ENCODE measurements at regions not wholly inside any gene's neighbourhood (a gene's known extent, or its start where the extent isn't known, plus 50 kb on each side); places are given as distances from the start of the nearest gene placed in this dataset.

DNA sequence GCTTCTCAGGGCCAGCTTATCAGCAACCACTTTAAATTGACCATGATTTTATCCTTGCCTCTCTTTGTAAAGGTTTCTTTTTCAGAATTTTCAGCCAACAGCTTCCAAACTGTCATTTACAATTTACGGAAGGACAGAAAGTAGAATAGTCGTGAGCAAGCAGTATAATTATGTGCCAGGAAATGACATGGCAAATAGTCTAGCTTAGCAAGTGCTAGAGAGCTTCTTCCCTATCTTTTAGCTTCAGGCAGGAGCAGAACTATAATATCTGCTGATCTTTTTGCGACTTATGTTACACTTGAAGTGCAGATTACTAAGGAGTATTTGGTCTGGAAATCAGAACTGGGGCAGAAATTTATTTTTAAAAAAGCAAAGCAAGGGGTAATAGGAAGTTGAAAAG, 123.0 kb upstream of the AP1S2 start:
- DNase-seq, result no peak

DNA sequence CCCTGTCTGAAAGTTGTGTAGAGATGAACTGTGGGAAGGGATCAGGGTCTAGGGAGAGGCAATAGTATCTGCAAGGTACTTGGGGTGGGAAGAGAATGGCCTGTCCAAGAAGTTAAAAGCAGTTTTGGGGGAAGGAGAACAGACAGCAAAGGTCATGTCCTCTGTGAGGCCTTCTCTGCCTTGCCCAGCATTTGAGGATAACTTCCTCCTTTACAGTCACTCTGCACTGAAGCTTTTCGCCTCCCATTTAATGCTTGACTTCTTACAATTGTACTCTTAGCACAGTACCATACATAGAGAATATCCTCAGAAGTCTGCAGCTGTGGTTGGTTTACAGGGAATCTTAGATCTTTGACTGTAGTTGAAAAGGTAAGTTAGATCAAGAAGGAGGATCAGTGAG, 121.8 kb upstream of the AP1S2 start:
- no peak for DNase-seq

DNA sequence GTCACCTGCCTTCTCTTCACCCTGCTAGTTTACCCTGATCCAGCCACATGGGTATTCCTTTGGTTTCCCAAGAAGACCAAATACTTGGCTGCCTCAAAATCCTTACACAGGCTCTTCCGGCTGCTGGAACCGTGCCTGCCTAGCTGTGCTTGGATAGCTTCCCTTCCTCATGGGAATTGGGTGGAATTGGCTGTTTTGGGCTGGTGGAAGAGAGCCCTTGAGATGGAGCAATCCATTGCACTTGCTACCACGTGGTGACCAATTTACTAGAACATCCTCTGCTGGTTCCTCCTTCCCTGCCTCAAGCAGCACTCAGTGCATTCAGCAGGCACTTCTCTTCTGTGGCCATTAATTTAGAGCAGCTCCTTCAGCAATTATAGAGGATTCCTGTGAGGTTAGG, 119.3 kb upstream of the AP1S2 start:
- DNase-seq, result no peak

DNA sequence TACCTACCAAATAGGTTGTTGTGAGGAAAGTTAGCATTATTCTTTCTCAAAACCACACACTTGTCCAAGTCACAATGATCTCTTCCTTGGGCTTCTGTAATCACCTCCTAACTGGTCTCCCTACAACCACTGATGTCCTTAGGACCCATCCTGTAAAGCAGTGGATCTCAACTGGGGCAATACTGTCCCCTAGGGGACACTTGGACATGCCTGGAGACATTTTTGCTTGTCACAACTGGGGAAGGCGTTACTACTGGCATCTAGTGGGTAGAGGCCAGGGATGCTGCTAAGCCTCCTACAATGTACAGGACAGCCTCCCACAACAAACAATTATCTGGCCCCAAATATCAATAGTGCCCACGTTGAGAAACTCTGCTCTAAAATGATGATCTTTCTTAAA, 118.7 kb upstream of the AP1S2 start:
- DNase-seq, result no peak

DNA sequence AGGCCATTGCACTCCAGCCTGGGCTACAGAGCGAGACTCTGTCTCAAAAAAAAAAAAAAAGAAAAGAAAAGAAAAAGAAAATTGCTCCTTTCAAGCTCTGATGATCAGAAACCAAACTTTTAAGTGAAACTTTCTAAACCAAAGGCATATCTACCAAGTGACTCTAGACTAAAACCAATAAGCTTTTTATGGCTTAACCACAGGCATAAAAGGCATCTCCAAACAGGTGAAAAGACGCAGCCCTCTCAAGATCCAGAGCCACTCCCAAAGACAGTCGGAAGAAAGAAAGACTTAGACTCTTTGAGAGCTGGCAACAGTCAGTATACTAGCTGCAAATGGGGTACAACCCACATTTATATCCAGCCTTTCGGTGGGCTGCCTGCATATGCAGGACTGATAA, 117.1 kb upstream of the AP1S2 start:
- DNase-seq, result no peak

DNA sequence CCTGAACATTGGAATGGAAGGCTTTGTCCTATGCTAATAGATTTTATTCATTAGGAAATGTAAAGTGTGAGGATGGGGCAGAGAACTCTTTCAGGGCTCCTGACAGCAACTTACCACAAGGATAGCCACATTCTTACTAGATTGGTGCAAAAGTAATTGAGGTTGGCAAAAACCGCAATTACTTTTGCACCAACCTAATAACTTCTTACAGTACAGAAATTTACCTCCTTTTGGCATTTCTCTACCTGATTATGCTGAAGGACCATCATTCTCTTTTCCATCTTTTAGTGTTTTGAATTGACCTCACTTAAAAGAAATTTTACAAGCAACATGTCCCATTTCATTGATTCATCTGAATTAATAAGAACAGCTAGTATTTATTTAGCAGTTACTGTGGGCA, 109.2 kb upstream of the AP1S2 start:
- no peak for DNase-seq

DNA sequence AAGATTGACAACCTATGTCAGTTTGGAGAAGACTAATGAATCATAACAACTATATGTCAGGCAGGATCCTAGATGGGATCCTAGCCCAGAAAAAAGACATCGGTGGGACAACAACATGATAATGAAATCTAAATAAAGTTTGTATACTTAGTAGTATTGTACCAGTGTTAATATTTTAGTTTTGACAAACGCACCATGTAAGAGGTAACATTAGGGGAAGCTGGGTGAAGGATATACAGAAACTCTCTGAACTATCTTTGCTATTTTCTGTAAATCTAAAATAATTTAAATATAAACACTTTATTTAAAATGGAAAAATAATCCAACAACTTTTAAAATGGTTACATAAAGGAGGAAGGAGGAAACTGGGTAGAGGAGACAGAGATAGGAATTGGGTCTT, 105.6 kb upstream of the AP1S2 start:
- no peak for DNase-seq

DNA sequence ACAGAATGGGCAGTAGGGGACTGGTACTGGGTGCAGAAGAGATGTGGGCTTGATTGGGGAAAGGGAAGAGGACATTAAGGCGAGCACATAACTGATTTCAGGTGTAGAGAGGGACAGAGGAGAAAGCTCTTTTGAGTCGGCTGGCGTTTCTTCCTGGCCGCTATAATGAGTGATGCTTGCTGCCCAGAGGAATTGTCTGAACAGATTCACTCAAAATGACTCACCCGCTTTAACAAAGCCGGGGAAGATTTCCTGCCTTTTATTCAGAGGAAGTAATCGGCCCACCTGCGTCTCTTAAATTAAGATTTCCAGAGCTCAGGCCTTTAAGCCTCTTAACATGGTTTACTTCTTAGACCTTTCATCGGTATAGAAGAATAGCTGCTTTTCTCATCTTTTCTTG, 102.1 kb upstream of the AP1S2 start:
- no peak for DNase-seq

DNA sequence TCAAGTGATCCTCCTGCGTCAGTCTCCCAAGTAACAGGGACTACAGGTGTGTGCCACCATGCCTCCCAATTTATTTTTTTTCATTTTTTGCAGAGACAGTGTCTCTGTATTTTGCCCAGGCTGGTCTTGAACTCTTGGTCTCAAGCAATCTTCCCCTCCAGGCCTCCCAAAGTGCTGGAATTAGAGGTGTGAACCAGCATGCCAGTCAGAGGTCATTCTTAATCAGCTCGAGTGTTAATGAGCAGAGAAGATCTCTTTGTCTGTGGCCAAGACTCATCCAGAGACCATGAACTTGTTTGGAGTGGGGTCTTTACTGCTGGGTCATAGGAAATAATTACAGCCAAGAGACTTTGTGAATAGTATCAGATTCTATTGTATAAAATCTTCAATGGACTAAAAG, 99.2 kb upstream of the AP1S2 start:
- no peak for DNase-seq

DNA sequence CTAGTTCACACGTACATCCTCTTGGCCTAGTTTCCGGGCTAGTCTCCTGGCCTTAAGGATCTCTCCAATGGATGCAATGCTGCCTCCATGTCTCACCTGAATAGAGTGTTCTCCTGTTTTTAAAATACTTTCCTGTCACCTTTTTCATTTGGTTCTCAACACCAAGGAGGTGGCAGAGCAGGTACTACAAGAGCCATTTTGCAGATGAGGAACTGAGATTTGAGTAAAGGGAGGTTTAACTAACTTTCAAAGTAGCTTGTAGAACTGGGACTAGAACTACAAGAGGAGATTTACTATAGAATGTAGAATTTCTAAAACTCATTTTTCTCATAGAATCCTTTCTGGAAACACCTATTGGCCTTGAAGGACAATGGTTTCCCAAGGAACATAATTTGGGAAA, 97.6 kb upstream of the AP1S2 start:
- DNase-seq, result no peak

DNA sequence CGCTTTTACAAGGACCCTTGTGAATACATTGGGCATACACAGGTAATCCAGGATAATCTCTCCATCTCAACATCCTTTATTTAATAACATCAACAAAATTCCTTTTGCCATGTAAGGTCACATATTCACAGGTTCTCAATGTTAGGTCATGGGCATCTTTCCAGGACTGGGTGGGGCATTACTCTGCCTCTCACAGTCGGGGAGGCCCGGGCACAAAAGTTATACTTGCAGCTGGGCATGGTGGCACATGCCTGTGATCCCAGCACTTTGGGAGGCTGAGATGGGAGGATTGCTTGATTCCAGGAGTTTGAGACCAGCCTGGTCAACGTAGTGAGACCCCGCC, 93.7 kb upstream of the AP1S2 start:
- no peak for DNase-seq

DNA sequence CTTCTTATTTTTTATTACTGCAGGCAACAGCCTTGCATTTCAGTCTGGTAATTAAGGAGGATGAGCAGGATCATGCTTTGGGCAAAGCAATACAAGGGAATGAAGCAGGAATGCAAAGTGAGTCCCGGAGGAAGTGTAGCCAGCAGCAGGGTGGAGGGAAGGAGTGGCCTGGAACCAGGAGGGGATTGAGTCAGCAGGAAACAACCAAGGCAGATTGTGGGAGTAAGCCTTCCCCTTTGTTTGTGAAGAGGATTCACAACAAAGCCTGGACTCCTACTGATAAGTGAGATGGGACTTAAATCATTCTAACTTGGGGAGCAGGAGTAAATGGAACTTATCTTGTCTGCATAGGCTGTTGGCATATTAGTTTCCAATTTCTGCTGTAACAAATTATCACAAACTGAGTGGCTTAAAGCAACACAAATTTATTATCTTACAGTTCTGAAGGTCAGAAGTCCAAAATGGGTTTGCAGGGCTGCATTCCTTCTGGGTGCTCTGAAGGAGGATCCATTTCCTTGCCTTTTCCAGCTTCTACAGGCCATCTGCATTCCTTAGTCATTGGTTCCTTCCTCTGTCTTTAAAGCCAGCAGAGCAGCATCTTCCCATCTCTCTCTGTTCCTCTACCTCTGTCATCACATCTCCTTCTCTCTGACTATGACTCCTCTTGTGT, 93.2 kb upstream of the AP1S2 start:
- DNase-seq, result peak; percentile 55

DNA sequence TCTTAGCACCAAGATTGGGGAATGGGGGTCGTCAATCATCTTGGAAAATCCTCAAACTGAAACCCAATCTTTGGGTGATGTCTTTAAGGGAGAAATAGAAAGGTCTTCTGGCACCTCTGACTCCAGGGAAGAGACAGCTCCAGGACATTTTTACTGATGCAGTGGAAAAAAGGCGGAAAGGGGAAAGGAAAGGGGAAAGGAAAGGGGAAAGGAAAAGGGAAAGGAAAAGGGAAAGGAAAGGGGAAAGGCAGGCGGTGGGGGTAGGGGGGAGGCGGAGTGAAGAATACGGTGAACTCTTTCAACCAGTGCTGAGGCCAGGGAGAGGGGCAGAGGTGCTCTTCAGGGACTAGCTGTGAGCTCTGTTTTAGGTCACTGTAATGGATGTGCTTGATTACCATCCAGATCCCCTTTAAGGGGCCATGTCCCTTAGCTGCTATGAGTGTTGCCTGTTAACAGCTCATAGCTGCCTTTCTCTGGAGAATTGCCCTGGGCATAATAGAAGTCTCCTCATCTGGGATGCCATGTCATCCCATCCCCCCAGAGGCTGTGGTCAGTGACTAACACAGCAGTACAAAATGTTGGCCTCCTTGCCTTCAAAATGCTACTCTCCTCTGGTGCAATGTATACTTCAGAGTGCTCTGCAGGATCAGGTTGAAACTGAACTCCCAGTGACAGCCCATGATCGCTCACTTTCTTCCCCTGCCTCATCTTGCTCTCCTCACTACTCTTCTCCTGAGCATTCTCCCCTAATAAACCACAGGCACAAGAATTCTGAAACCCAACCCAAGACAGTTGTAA, 92.4 kb upstream of the AP1S2 start:
- peak; percentile 27 for DNase-seq

DNA sequence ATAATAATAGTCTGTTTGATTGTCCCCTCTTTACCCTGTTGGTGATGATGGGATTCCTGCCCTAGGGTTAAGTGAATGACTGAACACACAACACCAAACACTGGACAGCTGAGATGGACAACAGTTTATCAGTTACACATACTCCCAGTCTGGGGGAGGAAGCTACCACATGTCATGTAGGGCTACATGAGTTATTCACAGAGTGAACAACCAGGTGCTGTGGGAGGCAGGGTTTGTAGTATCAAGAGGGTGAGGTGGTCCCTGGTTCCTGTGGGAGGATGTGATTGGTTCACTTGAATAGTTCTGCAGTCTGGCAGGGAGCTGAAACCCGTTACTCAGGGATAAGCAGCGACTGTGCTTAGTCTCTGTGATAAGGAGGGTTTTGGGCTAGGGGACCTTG, 88.8 kb upstream of the AP1S2 start:
- DNase-seq, result no peak

DNA sequence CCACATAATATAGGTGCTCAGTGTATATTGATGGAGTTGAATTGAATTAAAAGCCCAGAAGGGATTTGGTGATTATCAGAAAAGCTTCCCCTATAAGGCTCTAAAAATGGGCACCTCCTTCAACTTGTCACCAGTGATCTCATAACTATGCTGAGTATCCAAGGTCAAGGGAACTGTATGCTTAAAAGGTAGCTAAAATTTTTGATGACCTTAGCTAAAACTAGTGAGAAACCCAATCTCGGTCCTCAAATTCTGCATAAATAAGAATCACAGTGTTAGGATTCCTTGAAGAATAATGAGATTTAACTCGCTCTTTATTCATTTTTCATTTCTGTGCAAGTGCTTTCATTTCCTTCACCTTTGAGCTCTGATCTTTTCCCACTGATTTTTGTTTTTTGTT, 87.7 kb upstream of the AP1S2 start:
- DNase-seq, result no peak

DNA sequence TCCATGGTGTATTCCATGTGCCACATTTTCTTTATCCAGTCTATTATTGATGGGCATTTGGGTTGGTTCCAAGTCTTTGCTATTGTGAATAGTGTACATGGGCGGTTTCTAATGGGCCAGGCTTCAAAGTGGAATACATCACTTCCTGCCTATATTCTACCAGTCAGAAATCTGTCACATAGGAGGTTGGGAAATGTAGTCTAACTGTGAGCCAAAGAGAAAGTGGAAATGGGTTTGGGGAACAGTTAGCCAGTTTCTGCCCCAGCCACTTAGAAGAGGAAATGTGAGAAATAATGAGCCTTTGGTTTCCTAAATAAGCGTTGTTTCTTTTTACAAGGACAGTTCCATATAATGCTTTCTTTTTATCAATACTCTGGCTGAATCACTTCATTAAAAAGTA, 85.1 kb upstream of the AP1S2 start:
- DNase-seq, result no peak

DNA sequence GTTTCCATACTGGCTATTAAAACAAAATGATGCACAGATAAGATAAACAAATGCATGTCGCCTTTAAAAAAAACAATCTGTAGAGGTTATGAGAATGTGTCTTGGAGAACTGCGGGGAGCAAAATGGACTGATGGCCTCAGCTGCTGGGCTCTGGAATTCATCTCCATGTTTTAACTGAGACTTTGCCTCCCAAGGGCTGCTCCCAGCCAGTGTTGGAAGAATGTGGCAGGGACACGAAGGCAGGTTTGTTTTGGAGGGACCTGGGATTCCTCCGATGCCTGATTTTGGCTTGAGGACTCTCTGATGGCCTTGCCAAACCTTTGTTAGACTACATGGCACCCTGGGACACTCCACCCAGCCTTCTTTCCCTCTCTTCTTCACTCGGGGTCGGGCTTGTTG, 83.5 kb upstream of the AP1S2 start:
- DNase-seq, result no peak

DNA sequence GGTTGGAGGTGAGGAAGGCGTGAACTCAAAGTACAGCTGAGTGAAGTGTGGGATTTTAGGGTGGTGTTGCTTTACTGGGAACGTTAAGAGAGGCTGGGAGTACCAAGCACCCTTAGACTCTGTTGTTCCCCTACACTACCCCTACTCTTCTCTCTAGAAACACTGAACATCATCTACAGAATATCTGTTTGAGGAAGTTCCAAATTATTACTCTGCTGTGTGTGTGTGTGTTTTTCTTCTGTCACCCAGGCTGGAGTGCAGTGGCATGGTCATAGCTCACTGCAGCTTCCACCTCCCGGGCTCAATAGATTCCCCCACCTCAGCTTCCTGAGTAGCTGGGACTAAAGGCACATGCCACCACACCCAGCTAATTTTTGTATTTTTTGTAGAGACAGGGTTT, 76.7 kb upstream of the AP1S2 start:
- DNase-seq, result no peak

DNA sequence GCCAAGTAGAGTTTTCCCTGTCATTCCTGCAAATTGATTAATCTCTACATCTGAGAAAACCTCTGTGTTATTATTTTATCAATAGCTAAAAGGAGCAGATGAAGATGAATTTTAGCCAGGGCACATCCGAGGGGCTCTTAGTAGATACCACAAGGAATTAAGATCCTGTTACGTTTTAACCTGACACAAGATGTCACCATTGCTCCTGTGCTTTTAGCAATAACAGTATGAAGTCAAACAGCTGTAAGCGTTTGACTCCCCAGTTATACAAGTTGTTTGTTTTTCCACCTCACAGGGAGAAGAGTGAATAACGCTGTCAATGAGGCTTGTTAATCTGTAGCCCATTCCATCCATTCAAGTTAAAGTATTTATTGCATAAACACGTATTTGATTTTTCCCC, 76.0 kb upstream of the AP1S2 start:
- DNase-seq, result peak; percentile 49

DNA sequence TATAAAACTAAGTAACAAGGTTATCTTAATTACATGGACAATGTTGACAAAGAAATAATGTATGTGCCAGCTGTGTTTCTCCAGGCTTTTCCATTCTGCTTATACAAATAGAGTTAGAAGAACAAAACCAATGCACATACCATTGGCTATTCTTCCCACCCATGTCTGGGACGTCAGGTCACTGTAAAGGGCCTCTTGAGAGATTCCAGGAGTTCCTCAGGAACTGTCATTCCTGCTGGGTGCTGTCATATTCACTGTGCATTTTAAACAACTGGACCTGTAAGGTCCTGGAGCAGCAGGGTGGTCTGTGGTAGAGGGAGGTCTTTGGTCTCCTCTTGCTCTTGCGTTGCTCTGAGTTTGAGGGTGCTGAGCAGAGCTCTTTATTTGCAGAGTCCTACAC, 74.6 kb upstream of the AP1S2 start:
- no peak for DNase-seq

DNA sequence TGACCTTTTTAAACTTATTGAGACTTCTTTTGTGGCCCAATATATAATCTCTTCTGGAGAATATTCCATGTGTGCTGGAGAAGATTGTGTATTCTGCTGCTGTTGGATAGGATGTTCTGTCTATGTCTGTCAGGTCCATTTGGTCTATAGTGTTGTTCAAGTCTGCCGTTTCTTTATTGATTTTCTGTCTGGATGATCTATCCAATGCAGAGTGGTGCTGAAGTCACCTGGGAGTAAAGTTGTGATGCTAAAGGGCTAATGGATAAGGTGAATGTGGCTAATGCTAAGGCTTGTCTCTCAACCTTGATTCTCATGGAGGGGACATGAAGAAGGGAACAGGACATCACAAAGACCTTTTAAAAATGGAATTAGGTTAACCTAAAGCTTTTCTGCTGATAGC, 72.0 kb upstream of the AP1S2 start:
- no peak for DNase-seq

DNA sequence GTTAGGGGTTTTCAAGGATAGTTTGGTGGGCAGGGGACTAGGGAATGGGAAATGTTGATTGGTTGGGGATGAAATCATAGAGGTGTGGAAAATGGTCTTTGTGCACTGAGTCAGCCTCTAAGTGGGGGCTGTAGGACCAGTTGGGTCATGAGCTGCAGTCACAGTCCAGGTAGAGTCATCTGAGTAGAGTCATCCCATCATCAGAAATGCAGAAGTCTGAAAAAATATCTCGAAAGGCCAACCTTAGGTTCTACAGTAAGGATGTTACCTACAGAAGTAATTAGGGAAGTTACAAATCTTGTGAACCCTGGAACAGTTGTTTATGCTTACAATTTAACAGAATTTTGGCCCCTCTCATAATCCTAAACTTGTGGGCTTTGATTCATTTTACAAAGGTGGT, 63.4 kb upstream of the AP1S2 start:
- no peak for DNase-seq

DNA sequence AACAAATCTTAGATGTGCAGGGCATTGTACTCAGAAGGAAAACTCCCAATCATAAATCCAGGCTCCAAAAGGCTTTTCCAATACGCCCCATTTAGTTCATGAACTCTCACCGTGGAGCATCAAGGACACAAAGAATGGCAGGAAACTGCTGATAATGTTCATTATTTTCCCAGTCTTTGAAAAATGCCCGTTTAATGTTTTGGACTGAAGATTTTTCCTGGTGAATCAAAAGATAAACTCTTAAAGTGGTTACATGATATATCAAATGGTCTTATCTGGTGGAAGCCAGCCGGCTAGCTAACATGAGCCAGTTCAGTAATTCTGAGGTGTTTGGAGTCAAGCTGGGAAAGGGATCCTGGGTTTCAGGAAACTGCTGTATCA, 62.1 kb upstream of the AP1S2 start:
- no peak for DNase-seq

DNA sequence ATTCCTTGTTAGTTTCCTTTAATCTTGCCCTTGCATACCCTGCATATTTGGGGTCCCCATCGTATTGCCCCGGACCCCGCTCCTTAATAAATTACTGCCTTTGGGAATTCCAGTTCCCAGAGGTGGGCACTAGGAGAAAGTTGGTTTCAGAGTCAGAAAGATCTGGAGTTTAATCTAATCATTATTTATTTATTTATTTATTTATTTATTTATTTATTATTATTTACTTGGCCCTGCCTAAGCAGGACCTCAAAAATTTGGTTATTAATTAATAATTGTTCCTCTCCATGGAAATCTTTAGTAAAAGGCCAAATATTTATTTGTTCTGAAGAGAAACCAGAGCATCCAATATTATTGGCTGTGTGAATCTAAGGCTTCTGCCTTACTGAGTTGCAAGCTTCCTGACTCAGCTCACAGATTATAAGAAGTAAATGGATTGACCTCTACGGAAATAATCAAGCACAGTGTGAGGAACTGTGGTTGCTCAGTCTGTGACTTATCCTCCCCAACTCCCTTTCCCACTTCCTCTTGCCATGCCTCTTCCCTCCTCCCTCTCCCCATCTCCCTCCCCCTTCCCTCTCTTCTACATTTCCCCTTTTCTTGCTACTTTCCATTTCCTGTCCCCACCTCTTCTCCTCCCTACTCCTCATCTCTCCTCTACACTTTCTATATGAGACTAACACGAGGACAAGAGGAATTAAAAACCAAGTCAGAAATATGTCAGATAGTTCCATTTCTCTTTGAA, 61.5 kb upstream of the AP1S2 start:
- no peak for DNase-seq

DNA sequence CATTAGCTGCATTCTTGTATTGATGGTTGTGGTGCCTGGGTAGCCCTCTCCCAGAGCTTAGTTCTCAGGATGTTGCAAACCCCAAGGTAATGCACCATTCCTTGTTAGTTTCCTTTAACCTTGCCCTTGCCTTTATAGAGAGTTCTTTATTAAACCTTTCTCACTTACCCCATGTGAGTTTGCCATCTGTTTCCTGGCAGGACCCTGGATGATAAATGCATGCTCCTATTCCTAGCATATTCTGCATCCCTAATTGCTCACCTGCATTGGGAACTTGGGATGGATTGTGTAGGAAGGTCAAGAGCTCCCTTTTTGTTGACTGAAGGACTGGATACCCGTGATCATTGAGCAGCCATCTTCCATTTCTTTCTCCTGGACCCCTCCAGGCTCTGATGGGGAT, 59.9 kb upstream of the AP1S2 start:
- DNase-seq, result no peak
